B cell (primary cell): ENCODE measurements at regions not wholly inside any gene's neighbourhood (a gene's known extent, or its start where the extent isn't known, plus 50 kb on each side); places are given as distances from the start of the nearest gene placed in this dataset.
"Not testable (repeated sequence)": the region's sequence is repeated elsewhere in the genome, so short reads cannot be mapped to it uniquely, and the experiment has no call there.

Experiments used
- ATAC-seq: fragments of 200-7000 bp; cut with Tn5 transposase; one replicate; pipeline ENCODE4 v1.10.0; 2021; ENCODE audit warnings: low read depth, mild to moderate bottlenecking, moderate number of reproducible peaks, moderate library complexity
- CTCF ChIA-PET: fragments of 350-600 bp; sonication (Branson Sonifier 250); formaldehyde crosslinking; loops from one replicate; lab custom pipeline; 2021; ENCODE audit warnings: antibody characterized with exemption, inconsistent platforms; lab: Charles Lee
- POLR2A ChIA-PET: fragments of 350-600 bp; sonication (Branson Sonifier 250); formaldehyde crosslinking; loops from one replicate; lab custom pipeline; 2021; ENCODE audit warnings: antibody characterized with exemption; lab: Charles Lee
- DNase-seq: peaks from one replicate; pipeline ENCODE4 v3.0.0; 2013
- H2AFZ ChIP-seq: 2 replicates; pipeline ENCODE4 v1.6.1; 2012; ENCODE audit warnings: mild to moderate bottlenecking, low read depth, low read length; ENCODE audit not compliant: insufficient read depth, poor library complexity, severe bottlenecking
- H3K27ac ChIP-seq, 2 donors: 1 replicate in 1 of 2; 2 replicates in 1 of 2; pipeline ENCODE4 v1.5.1; 2012 to 2013; ENCODE audit warnings: low read length in 2 of 2, mild to moderate bottlenecking in 2 of 2, moderate library complexity in 1 of 2
- H3K27me3 ChIP-seq, 4 experiments: fragments of 200-600 bp in 1 of 4; sonication (generic) in 1 of 4; replicated peaks in 1 of 4; 1 replicate in 2 of 4; 2 replicates in 2 of 4; pipeline versions ENCODE4 v1.6.1 to v1.7.0; 2013 to 2016; ENCODE audit warnings: low read length in 3 of 4, mild to moderate bottlenecking in 2 of 4, mixed read lengths in 1 of 4, moderate library complexity in 1 of 4; ENCODE audit not compliant: insufficient read depth in 4 of 4, control insufficient read depth in 3 of 4; ENCODE audit errors: control extremely low read depth in 1 of 4
- H3K36me3 ChIP-seq, 2 experiments: replicated peaks in 1 of 2; 1 replicate in 1 of 2; 2 replicates in 1 of 2; pipeline versions ENCODE4 v1.6.1 to v1.7.1; 2013; ENCODE audit warnings: low read length in 1 of 2; ENCODE audit not compliant: insufficient read depth in 2 of 2, control insufficient read depth in 1 of 2; ENCODE audit errors: control extremely low read depth in 1 of 2, extremely low read depth in 1 of 2
- H3K4me1 ChIP-seq, 2 donors: fragments of 200-600 bp in 1 of 2; sonication (generic) in 1 of 2; 1 replicate in 1 of 2; 2 replicates in 1 of 2; pipeline versions ENCODE4 v1.5.1 to v1.6.1; 2013 to 2017; ENCODE audit warnings: low read length in 2 of 2; ENCODE audit not compliant: control insufficient read depth in 2 of 2, insufficient read depth in 2 of 2
- H3K4me2 ChIP-seq: replicated peaks from 2 replicates; pipeline ENCODE3; 2012; ENCODE audit warnings: mild to moderate bottlenecking, low read depth, low read length; ENCODE audit not compliant: poor library complexity, severe bottlenecking
- H3K4me3 ChIP-seq, 5 experiments: fragments of 200-600 bp in 1 of 5; sonication (generic) in 1 of 5; 1 replicate in 3 of 5; 2 replicates in 2 of 5; pipeline versions ENCODE4 v1.5.1 to v1.7.0; 2011 to 2016; ENCODE audit warnings: low read length in 4 of 5, mild to moderate bottlenecking in 4 of 5, low read depth in 2 of 5, control low read depth in 1 of 5, moderate library complexity in 1 of 5; ENCODE audit not compliant: insufficient read depth in 1 of 5; ENCODE audit errors: control extremely low read depth in 1 of 5, extremely low read depth in 1 of 5
- H3K79me2 ChIP-seq: fragments of 200-600 bp; sonication (generic); one replicate; pipeline ENCODE4 v1.6.0; 2016; ENCODE audit warnings: low read length; ENCODE audit not compliant: control insufficient read depth, insufficient read depth
- H3K9ac ChIP-seq: fragments of 200-600 bp; sonication (generic); 2 replicates; pipeline ENCODE4 v1.6.1; 2017; ENCODE audit warnings: mild to moderate bottlenecking, low read length, moderate library complexity
- H3K9me3 ChIP-seq, 3 donors: one replicate each; pipeline versions ENCODE4 v1.6.1 to v1.7.1; 2013; ENCODE audit warnings: low read length in 2 of 3; ENCODE audit not compliant: control insufficient read depth in 2 of 3, insufficient read depth in 1 of 3; ENCODE audit errors: control extremely low read depth in 1 of 3
- H4K20me1 ChIP-seq: 2 replicates; pipeline ENCODE4 v1.6.0; 2012; ENCODE audit warnings: mild to moderate bottlenecking, low read length; ENCODE audit not compliant: insufficient read depth, control insufficient read depth, poor library complexity, severe bottlenecking
- H3K27ac Mint-ChIP-seq: one replicate; pipeline ENCODE4 v1.8.0; 2021; ENCODE audit warnings: mixed read lengths
- H3K27me3 Mint-ChIP-seq: one replicate; pipeline ENCODE4 v1.8.0; 2021; ENCODE audit warnings: mixed read lengths
- H3K4me1 Mint-ChIP-seq: one replicate; pipeline ENCODE4 v1.8.0; 2021; ENCODE audit warnings: mixed read lengths
- H3K4me3 Mint-ChIP-seq: one replicate; pipeline ENCODE4 v1.8.0; 2021; ENCODE audit warnings: mixed read lengths
- H3K9me3 Mint-ChIP-seq: one replicate; pipeline ENCODE4 v1.8.0; 2022; ENCODE audit warnings: mixed read lengths; ENCODE audit not compliant: insufficient read depth
- EZH2 ChIP-seq: IDR thresholded peaks from 2 replicates; pipeline ENCODE4 v1.6.1; 2012; ENCODE audit warnings: borderline replicate concordance, low read depth, mild to moderate bottlenecking, moderate library complexity, low read length; ENCODE audit not compliant: insufficient read depth, poor library complexity, severe bottlenecking
- WGBS: methylation state at CpG from one replicate; pipeline ENCODE4 v1.1.5; 2013; ENCODE audit warnings: missing lambda C conversion rate; ENCODE audit not compliant: insufficient coverage; 5-methylcytosine and 5-hydroxymethylcytosine counted together
- intact Hi-C: fragments of 100-400 bp; cut with micrococcal nuclease; formaldehyde crosslinking; loops from one replicate; pipeline ENCODE4 v1.10.0; 2022
- TF ChIP-seq, protein P1 (sequence below): fragments of 200-600 bp; IDR thresholded peaks from one replicate; pipeline ENCODE4 v1.8.0; 2022; ENCODE audit warnings: antibody characterized with exemption, mild to moderate bottlenecking

DNA sequence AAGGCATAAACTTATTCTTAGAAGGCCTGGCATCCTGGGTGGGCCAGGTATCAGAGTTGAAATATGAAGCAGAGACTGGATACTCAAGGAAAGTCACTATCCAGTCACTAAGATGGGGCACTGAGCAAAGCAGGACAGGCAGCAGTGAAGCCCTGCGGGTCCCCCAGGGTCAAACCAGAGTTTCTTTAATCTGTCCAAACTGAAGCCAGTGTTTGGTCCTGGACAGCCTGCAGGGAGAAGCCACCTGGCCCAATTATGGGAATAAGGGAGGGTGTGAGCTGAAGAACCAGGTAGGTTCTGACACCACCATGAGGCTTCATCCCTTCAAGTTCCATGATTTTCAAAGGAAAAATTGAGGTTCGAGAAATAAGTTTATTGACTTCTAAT, 109.7 kb upstream of the FOXN2 start:
- ATAC-seq = no peak
- Histone ChIP-seq H3K36me3 (no peaks in the 10 kb centered on the region), H3K27me3 (no peaks in the 10 kb centered on the region), H3K4me1 (peaks cover 11 to 14% of the 10 kb centered on the region in 2 donors), H3K79me2 (no peaks in the 10 kb centered on the region), H2AFZ (no peak overlapping the region), H3K4me2 (no peak overlapping the region), H3K27ac (no peak overlapping the region), H4K20me1 (no peaks in the 10 kb centered on the region), H3K9ac (no peak overlapping the region), H3K4me3 (no peak overlapping the region), H3K9me3 (no peaks in the 10 kb centered on the region)
- no peak for TF ChIP-seq EZH2
- TF ChIP-seq, protein P1, sequence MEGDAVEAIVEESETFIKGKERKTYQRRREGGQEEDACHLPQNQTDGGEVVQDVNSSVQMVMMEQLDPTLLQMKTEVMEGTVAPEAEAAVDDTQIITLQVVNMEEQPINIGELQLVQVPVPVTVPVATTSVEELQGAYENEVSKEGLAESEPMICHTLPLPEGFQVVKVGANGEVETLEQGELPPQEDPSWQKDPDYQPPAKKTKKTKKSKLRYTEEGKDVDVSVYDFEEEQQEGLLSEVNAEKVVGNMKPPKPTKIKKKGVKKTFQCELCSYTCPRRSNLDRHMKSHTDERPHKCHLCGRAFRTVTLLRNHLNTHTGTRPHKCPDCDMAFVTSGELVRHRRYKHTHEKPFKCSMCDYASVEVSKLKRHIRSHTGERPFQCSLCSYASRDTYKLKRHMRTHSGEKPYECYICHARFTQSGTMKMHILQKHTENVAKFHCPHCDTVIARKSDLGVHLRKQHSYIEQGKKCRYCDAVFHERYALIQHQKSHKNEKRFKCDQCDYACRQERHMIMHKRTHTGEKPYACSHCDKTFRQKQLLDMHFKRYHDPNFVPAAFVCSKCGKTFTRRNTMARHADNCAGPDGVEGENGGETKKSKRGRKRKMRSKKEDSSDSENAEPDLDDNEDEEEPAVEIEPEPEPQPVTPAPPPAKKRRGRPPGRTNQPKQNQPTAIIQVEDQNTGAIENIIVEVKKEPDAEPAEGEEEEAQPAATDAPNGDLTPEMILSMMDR = no peak
- intact Hi-C loops = loop anchor here (10.0 kb wide), 1 partner anchor 220 kb away; no protein-coding TSS in a partner anchor
- CTCF ChIA-PET = interaction anchor here (1.1 to 1.3 kb wide), 2 partner anchors 14 to 91 kb away, joined by 3 read pairs; no protein-coding TSS in a partner anchor
- H3K27me3 Mint-ChIP-seq = no peaks in the 10 kb centered on the region
- peaks cover 22% of the 10 kb centered on the region for H3K4me1 Mint-ChIP-seq
- DNase-seq = no peak
- POLR2A ChIA-PET = no interaction called here
- WGBS = 100% methylated on average over 2 of the region's 2 CpGs
- H3K4me3 Mint-ChIP-seq = no peak overlapping the region
- no peaks in the 10 kb centered on the region for H3K9me3 Mint-ChIP-seq
- no peak overlapping the region for H3K27ac Mint-ChIP-seq

DNA sequence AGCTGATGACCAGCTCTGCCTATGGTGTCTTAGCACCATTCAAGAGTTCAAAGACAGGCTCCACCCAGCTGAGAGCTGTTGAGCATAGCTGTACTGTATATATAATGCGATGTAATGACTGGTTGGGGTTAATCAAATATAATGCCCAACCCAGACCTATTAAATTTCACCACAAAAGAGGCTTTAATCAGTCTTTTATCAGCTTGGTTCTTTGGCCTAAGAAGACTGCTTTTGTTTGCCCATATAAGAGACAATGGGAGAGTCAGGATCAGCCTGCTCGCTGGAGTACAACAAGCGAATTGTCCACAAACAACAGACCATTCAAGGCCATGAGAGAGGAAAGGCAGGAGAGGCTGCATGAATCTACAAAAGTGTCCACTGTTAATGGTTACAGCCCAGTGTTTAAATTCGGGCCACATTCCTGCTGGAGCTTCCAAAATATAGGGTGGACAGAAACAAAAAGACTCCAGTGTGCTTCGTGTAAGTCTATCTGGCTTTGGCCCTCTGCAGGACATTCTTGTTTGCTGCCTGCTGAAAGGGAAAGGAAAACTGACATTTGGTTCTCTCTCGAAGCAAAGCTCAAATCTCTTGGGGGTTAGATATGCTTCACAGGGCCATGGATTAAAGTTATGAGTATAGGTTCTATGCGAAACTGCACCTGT, 109.2 kb upstream of the FOXN2 start:
- peak overlapping the region; percentile 55 for H2AFZ ChIP-seq
- H3K79me2 ChIP-seq = no peaks in the 10 kb centered on the region
- ChIA-PET CTCF (interaction anchor here (1.1 to 1.3 kb wide), 2 partner anchors 14 to 92 kb away, joined by 3 read pairs; no protein-coding TSS in a partner anchor), POLR2A (no interaction called here)
- no peaks in the 10 kb centered on the region for H3K9me3 Mint-ChIP-seq
- no peaks in the 10 kb centered on the region for H3K9me3 ChIP-seq
- peaks cover 22% of the 10 kb centered on the region for H3K4me1 Mint-ChIP-seq
- no peaks in the 10 kb centered on the region for H3K27me3 ChIP-seq
- H3K4me3 Mint-ChIP-seq = peak overlapping the region; percentile 52
- H3K27me3 Mint-ChIP-seq = no peaks in the 10 kb centered on the region
- H3K4me2 ChIP-seq = peak overlapping the region; percentile 57
- peaks cover 11 to 14% of the 10 kb centered on the region in 2 donors for H3K4me1 ChIP-seq
- peak overlapping the region in 1 of 5 experiments; percentile 17 for H3K4me3 ChIP-seq
- intact Hi-C loops = loop anchor here (10.0 kb wide), 1 partner anchor 220 kb away; no protein-coding TSS in a partner anchor
- H3K27ac ChIP-seq = peak overlapping the region in 1 of 2 donors; percentile 47
- no peaks in the 10 kb centered on the region for H3K36me3 ChIP-seq
- ATAC-seq (peak; percentile 89), DNase-seq (peak; percentile 67)
- peak overlapping the region; percentile 29 for H3K9ac ChIP-seq
- TF ChIP-seq, protein P1 = peak; percentile 40
- no peak for TF ChIP-seq EZH2
- H4K20me1 ChIP-seq = no peaks in the 10 kb centered on the region
- WGBS = 36% methylated on average over 4 of the region's 7 CpGs
- H3K27ac Mint-ChIP-seq = peak overlapping the region; percentile 62

DNA sequence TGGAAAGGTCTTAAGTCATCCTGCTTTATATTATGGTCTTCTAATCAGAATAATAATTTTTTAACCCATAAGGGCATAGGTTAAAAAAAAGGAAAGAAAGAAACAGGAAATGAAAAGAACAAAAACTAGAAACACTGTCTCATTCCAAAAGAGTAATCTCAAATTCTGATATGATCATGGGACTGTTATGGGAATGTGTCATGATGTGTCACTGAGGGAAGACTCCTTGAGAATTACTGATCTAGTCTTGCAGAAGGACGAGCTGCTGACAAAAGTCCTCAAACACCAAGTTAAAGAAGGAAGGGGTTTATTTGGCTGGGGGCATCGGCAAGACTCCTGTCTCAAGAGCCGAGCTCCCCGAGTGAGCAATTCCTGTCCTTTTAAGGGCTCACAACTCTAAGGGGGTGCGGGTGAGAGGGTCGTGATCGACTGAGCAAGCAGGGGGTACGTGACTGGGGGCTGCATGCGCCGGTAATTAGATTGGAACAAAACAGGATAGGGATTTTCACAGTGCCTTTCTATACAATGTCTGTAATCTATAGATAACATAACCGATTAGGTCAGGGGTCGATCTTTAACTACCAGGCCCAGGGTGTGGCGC, 108.3 kb upstream of the FOXN2 start:
- H3K79me2 ChIP-seq, H4K20me1 ChIP-seq, H3K27ac ChIP-seq, H3K4me3 Mint-ChIP-seq, ATAC-seq, H3K36me3 ChIP-seq, POLR2A ChIA-PET, H3K9me3 Mint-ChIP-seq, H3K9me3 ChIP-seq, H3K27me3 ChIP-seq, H3K27me3 Mint-ChIP-seq, H2AFZ ChIP-seq, H3K27ac Mint-ChIP-seq, DNase-seq: not testable (repeated sequence)
- H3K4me1 Mint-ChIP-seq = peaks cover 19% of the 10 kb centered on the region
- Histone ChIP-seq H3K9ac (peak overlapping the region; percentile 29), H3K4me3 (peak overlapping the region in 1 of 5 experiments; percentile 17), H3K4me2 (peak overlapping the region; percentile 57), H3K4me1 (peaks cover 11 to 14% of the 10 kb centered on the region in 2 donors)
- WGBS = 86% methylated on average over 4 of the region's 13 CpGs
- CTCF ChIA-PET = interaction anchor here (1.1 kb wide), 1 partner anchor 15 kb away, joined by 3 read pairs; no protein-coding TSS in a partner anchor
- intact Hi-C loops = loop anchor here (10.0 kb wide), 1 partner anchor 219 kb away; no protein-coding TSS in a partner anchor
